Keratinocyte (primary cell): ENCODE measurements at regions not wholly inside any gene's neighbourhood (a gene's known extent, or its start where the extent isn't known, plus 50 kb on each side); places are given as distances from the start of the nearest gene placed in this dataset.
"Not testable (repeated sequence)": the region's sequence is repeated elsewhere in the genome, so short reads cannot be mapped to it uniquely, and the experiment has no call there.

ENCODE experiments used
- DNase-seq: peaks from one replicate; pipeline ENCODE4 v3.0.0-alpha.2; 2011; ENCODE audit warnings: low read depth, missing footprints, low spot score
- FAIRE-seq: peaks from 2 replicates; lab custom pipeline; 2011; peaks lifted over from hg19 to GRCh38; lab: Jason Lieb, UNC
- H2AFZ ChIP-seq: 2 replicates; pipeline ENCODE4 v1.6.0; 2012; ENCODE audit warnings: low read length, control low read depth, inconsistent platforms; ENCODE audit not compliant: control insufficient read depth
- H3K27ac ChIP-seq: 2 replicates; pipeline ENCODE4 v1.5.1; 2011; ENCODE audit warnings: low read length; ENCODE audit not compliant: control insufficient read depth, insufficient read depth
- H3K27me3 ChIP-seq: 3 replicates; pipeline ENCODE4 v1.6.0; 2011; ENCODE audit warnings: low read length; ENCODE audit not compliant: control insufficient read depth, insufficient read depth; ENCODE audit errors: extremely low read depth
- H3K36me3 ChIP-seq, 2 experiments: 2 replicates in 1 of 2; 3 replicates in 1 of 2; pipeline ENCODE4 v1.5.1; 2011; ENCODE audit warnings: low read length in 2 of 2, mild to moderate bottlenecking in 1 of 2; ENCODE audit not compliant: control insufficient read depth in 2 of 2, insufficient read depth in 2 of 2; ENCODE audit errors: extremely low read depth in 1 of 2
- H3K4me1 ChIP-seq: 3 replicates; pipeline ENCODE4 v1.5.1; 2011; ENCODE audit warnings: low read length; ENCODE audit not compliant: control insufficient read depth, insufficient read depth; ENCODE audit errors: extremely low read depth
- H3K4me2 ChIP-seq: 3 replicates; pipeline ENCODE4 v1.6.0; 2011; ENCODE audit warnings: low read depth, low read length; ENCODE audit not compliant: control insufficient read depth, insufficient read depth; ENCODE audit errors: extremely low read depth
- H3K4me3 ChIP-seq, 3 experiments: fragments of 200-600 bp in 1 of 3; sonication (generic) in 1 of 3; 2 replicates in 2 of 3; 3 replicates in 1 of 3; pipeline ENCODE4 v1.5.1; 2011 to 2016; ENCODE audit warnings: low read length in 3 of 3, mild to moderate bottlenecking in 3 of 3, control low read depth in 2 of 3, inconsistent platforms in 1 of 3, low read depth in 1 of 3, mixed read lengths in 1 of 3, mixed run types in 1 of 3, moderate library complexity in 1 of 3; ENCODE audit not compliant: control insufficient read depth in 2 of 3, insufficient read depth in 2 of 3; ENCODE audit errors: extremely low read depth in 1 of 3
- H3K79me2 ChIP-seq: 2 replicates; pipeline ENCODE4 v1.6.0; 2012; ENCODE audit warnings: low read length; ENCODE audit not compliant: control insufficient read depth, insufficient read depth
- H3K9ac ChIP-seq: 3 replicates; pipeline ENCODE4 v1.6.0; 2011; ENCODE audit warnings: low read length; ENCODE audit not compliant: control insufficient read depth, insufficient read depth; ENCODE audit errors: extremely low read depth
- H3K9me1 ChIP-seq: 3 replicates; pipeline ENCODE4 v1.6.0; 2011; ENCODE audit warnings: low read length; ENCODE audit not compliant: control insufficient read depth, insufficient read depth; ENCODE audit errors: extremely low read depth
- H3K9me3 ChIP-seq: 2 replicates; pipeline ENCODE4 v1.5.1; 2012; ENCODE audit warnings: low read depth, low read length; ENCODE audit not compliant: control insufficient read depth
- H4K20me1 ChIP-seq: 3 replicates; pipeline ENCODE4 v1.6.0; 2011; ENCODE audit warnings: low read length; ENCODE audit not compliant: control insufficient read depth, insufficient read depth; ENCODE audit errors: extremely low read depth
- EZH2 ChIP-seq: IDR thresholded peaks from one replicate; pipeline ENCODE4 v1.6.1; 2012; ENCODE audit warnings: inconsistent platforms, mild to moderate bottlenecking, low read length, moderate library complexity
- dilution Hi-C: fragments of 300-500 bp; cut with MboI; formaldehyde crosslinking; loops from one replicate; pipeline ENCODE4 v1.7.0; 2020; ENCODE audit warnings: low sequenced_read_pairs; ENCODE audit not compliant: extremely low pct_ligation_motif_present
- TF ChIP-seq, protein P1 (sequence below), 3 experiments: IDR thresholded peaks in 1 of 3; conservative IDR thresholded peaks in 1 of 3; optimal IDR thresholded peaks in 1 of 3; 2 replicates in 2 of 3; 3 replicates in 1 of 3; pipeline versions ENCODE3 to v1.5.1; 2011; ENCODE audit warnings: low read length in 3 of 3, mild to moderate bottlenecking in 3 of 3, moderate library complexity in 2 of 3, control low read depth in 1 of 3, inconsistent platforms in 1 of 3; ENCODE audit not compliant: insufficient read depth in 2 of 3; ENCODE audit errors: extremely low read depth in 1 of 3

DNA sequence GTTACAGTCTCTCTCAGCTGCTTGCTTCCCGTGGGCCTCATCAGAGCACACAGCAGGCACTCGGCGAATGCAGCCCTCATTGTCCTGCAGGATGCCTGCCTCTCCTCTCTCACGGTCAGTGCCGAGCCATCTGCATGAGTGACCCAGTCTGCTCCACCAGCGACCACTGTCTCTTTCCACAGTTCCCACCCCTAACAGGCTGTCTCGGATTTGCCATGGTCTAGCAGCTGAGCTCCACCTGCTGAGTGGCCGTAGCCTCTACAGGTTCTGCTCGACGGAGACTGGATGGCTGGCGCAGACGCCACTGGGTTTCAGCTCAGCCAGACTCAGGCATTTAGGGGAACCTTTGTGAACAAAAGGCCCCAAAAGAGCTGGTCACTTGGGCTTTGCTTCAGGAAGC is 209.4 kb upstream of the FOXK1 start:
- no peak overlapping the region for H3K27ac ChIP-seq
- FAIRE-seq (no peak), DNase-seq (no peak)
- H3K9me1 ChIP-seq = no peaks in the 10 kb centered on the region
- H3K27me3 ChIP-seq = no peaks in the 10 kb centered on the region
- TF ChIP-seq, protein P1, sequence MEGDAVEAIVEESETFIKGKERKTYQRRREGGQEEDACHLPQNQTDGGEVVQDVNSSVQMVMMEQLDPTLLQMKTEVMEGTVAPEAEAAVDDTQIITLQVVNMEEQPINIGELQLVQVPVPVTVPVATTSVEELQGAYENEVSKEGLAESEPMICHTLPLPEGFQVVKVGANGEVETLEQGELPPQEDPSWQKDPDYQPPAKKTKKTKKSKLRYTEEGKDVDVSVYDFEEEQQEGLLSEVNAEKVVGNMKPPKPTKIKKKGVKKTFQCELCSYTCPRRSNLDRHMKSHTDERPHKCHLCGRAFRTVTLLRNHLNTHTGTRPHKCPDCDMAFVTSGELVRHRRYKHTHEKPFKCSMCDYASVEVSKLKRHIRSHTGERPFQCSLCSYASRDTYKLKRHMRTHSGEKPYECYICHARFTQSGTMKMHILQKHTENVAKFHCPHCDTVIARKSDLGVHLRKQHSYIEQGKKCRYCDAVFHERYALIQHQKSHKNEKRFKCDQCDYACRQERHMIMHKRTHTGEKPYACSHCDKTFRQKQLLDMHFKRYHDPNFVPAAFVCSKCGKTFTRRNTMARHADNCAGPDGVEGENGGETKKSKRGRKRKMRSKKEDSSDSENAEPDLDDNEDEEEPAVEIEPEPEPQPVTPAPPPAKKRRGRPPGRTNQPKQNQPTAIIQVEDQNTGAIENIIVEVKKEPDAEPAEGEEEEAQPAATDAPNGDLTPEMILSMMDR (optimal IDR thresholded peaks at IDR 0.05 in 1 of 3, IDR thresholded peaks at IDR 0.05 in 1 of 3, conservative IDR thresholded peaks at IDR 0.05 in 1 of 3; ENCODE audit: extremely low read depth in 1 of 3, insufficient read depth in 2 of 3, low read length in 3 of 3) = no peak
- no peak for TF ChIP-seq EZH2
- no peaks in the 10 kb centered on the region for H3K36me3 ChIP-seq
- H3K4me3 ChIP-seq = no peak overlapping the region
- dilution Hi-C loops = no loop called here
- no peaks in the 10 kb centered on the region for H3K4me1 ChIP-seq
- no peaks in the 10 kb centered on the region for H3K79me2 ChIP-seq
- no peak overlapping the region for H2AFZ ChIP-seq
- no peak overlapping the region for H3K9ac ChIP-seq
- no peak overlapping the region for H3K4me2 ChIP-seq
- peaks cover 2% of the 10 kb centered on the region for H3K9me3 ChIP-seq
- no peaks in the 10 kb centered on the region for H4K20me1 ChIP-seq

DNA sequence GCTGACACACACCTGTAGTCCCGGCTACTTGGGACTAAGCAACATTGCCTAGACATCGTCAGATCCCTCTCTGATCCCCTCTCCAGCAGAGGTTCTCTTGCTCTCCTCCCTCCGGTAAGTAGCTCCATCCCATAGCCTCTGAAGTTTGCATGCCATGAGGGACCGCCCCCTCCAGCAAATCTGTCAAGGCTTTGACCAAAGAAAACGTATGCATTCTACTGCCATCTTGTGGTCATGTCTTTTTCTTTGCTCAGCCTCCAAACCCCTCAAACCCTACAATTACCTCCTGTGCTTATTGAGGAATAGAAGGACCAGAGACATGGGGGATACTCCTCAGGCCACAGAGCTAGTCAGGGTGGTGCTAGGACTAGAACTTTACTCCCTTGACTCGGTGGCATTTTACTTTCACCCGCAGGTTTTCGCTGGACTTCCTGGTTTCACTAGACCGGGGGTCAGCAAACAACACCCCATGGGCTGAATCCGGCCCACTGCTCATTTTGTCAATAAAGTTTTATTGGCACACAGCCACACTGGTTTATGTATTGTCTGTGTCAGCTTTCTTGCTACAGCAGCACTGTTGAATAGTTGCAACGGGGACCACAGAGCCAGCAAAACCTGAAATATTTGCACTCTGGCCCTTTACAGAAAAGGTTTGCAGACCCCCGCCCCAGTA is 202.6 kb upstream of the FOXK1 start:
- FAIRE-seq = no peak
- no peak overlapping the region for H3K27ac ChIP-seq

DNA sequence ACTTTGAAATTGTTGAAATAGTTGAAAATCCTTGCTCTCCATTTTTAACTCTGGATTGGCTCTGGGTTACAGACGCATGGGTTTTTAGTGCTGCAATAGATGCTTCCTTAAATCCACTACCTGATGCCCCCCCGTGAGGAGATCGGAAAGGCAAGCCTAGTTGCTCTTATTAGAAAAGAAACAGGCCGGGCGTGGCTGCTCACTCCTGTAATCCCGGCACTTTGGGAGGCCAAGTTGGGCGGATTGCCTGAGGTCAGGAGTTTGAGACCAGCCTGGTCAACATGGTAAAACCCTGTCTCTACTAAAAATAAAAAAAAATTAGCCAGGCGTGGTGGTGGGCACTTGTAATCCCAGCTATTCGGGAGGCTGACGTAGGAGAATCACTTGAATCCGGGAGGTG is 202.0 kb upstream of the FOXK1 start:
- H3K9me1 ChIP-seq, H4K20me1 ChIP-seq, FAIRE-seq, H3K27ac ChIP-seq, H3K36me3 ChIP-seq, H3K79me2 ChIP-seq, dilution Hi-C loops, H3K4me2 ChIP-seq, H2AFZ ChIP-seq, H3K27me3 ChIP-seq, H3K9me3 ChIP-seq, H3K4me3 ChIP-seq, H3K4me1 ChIP-seq, H3K9ac ChIP-seq, DNase-seq: not testable (repeated sequence)

More for the DNA sequence above, 202.6 kb upstream of the FOXK1 start:
- H3K4me1 ChIP-seq = no peaks in the 10 kb centered on the region
- no peaks in the 10 kb centered on the region for H3K36me3 ChIP-seq
- no peaks in the 10 kb centered on the region for H3K79me2 ChIP-seq
- dilution Hi-C loops = no loop called here
- no peak overlapping the region for H3K4me2 ChIP-seq
- no peaks in the 10 kb centered on the region for H3K9me3 ChIP-seq
- H3K9me1 ChIP-seq = no peaks in the 10 kb centered on the region
- H3K4me3 ChIP-seq = no peak overlapping the region
- peak; percentile 5 for DNase-seq
- no peaks in the 10 kb centered on the region for H3K27me3 ChIP-seq
- H3K9ac ChIP-seq = no peak overlapping the region
- H4K20me1 ChIP-seq = no peaks in the 10 kb centered on the region
- TF ChIP-seq, protein P1 (optimal IDR thresholded peaks at IDR 0.05 in 1 of 3, IDR thresholded peaks at IDR 0.05 in 1 of 3, conservative IDR thresholded peaks at IDR 0.05 in 1 of 3; ENCODE audit: extremely low read depth in 1 of 3, insufficient read depth in 2 of 3, low read length in 3 of 3) = peak; percentile 46 to 51 (median 51)
- no peak for TF ChIP-seq EZH2
- H2AFZ ChIP-seq = no peak overlapping the region
